ENCODE measurements at regions not wholly inside any gene's neighbourhood (a gene's known extent, or its start where the extent isn't known, plus 50 kb on each side); places are given as distances from the start of the nearest gene placed in this dataset.

GRCh38 chr1:209227171-209227570 is 356.3 kb upstream of the CAMK1G start:
- DNase-seq (ENCODE audit: low read depth), result no peak

- no peak for DNase-seq (ENCODE audit: low read depth)
These were observed 355.6 kb upstream of the CAMK1G start for GRCh38 chr1:209227941-209228340.

- no peak for DNase-seq (ENCODE audit: low read depth)
These were observed 353.9 kb upstream of the CAMK1G start for GRCh38 chr1:209229494-209230061.

- DNase-seq (ENCODE audit: low read depth), result no peak
These were observed 353.2 kb upstream of the CAMK1G start for GRCh38 chr1:209230314-209230713.

GRCh38 chr1:209231476-209232156 is 351.9 kb upstream of the CAMK1G start:
- no peak for DNase-seq (ENCODE audit: low read depth)

GRCh38 chr1:209232197-209232596 is 351.3 kb upstream of the CAMK1G start:
- no peak for DNase-seq (ENCODE audit: low read depth)

- no peak for DNase-seq (ENCODE audit: low read depth)
These were observed 350.8 kb upstream of the CAMK1G start for GRCh38 chr1:209232759-209233158.

- DNase-seq (ENCODE audit: low read depth), result no peak
These were observed 348.3 kb upstream of the CAMK1G start for GRCh38 chr1:209235166-209235565.

GRCh38 chr1:209238356-209238755 is 345.2 kb upstream of the CAMK1G start:
- DNase-seq (ENCODE audit: low read depth), result no peak

- no peak for DNase-seq (ENCODE audit: low read depth)
These were observed 343.2 kb upstream of the CAMK1G start for GRCh38 chr1:209240351-209240750.

- no peak for DNase-seq (ENCODE audit: low read depth)
These were observed 342.0 kb upstream of the CAMK1G start for GRCh38 chr1:209241487-209241886.

GRCh38 chr1:209248649-209249279 is 334.8 kb upstream of the CAMK1G start:
- peak; percentile 24 for DNase-seq (ENCODE audit: low read depth)

GRCh38 chr1:209249280-209249670 is 334.2 kb upstream of the CAMK1G start:
- no peak for DNase-seq (ENCODE audit: low read depth)

GRCh38 chr1:209249785-209250440 is 333.6 kb upstream of the CAMK1G start:
- DNase-seq (ENCODE audit: low read depth), result no peak

- no peak for DNase-seq (ENCODE audit: low read depth)
These were observed 332.5 kb upstream of the CAMK1G start for GRCh38 chr1:209250861-209251636.

GRCh38 chr1:209256766-209257350 is 326.7 kb upstream of the CAMK1G start:
- no peak for DNase-seq (ENCODE audit: low read depth)

- DNase-seq (ENCODE audit: low read depth), result no peak
These were observed 326.1 kb upstream of the CAMK1G start for GRCh38 chr1:209257454-209257853.

- no peak for DNase-seq (ENCODE audit: low read depth)
These were observed 323.4 kb upstream of the CAMK1G start for GRCh38 chr1:209260136-209260535.

GRCh38 chr1:209262631-209263030 is 320.9 kb upstream of the CAMK1G start:
- no peak for DNase-seq (ENCODE audit: low read depth)

- no peak for DNase-seq (ENCODE audit: low read depth)
These were observed 318.2 kb upstream of the CAMK1G start for GRCh38 chr1:209265301-209265700.

GRCh38 chr1:209266590-209267205 is 316.8 kb upstream of the CAMK1G start:
- DNase-seq (ENCODE audit: low read depth), result no peak
